ENCODE measurements at regions not wholly inside any gene's neighbourhood (a gene's known extent, or its start where the extent isn't known, plus 50 kb on each side); places are given as distances from the start of the nearest gene placed in this dataset.

GRCh38 chr13:55572862-55573261, 1567.9 kb upstream of the PRR20A start (continued):
- TF ChIP-seq PATZ1 (CRISPR knock-in tag; IDR thresholded peaks at IDR 0.05; ENCODE audit: borderline replicate concordance): no peak
- TF ChIP-seq TSHZ2 (CRISPR knock-in tag; IDR thresholded peaks at IDR 0.05): no peak
- TF ChIP-seq TCF4 (CRISPR knock-in tag; IDR thresholded peaks at IDR 0.05; ENCODE audit: borderline replicate concordance): no peak

- ATAC-seq: no peak
- TF ChIP-seq ISL1 (CRISPR knock-in tag; IDR thresholded peaks at IDR 0.05) (no peak), CSRNP3 (CRISPR knock-in tag; IDR thresholded peaks at IDR 0.05) (no peak), ARNTL (CRISPR knock-in tag; IDR thresholded peaks at IDR 0.05; ENCODE audit: borderline replicate concordance, low read depth) (no peak), PATZ1 (CRISPR knock-in tag; IDR thresholded peaks at IDR 0.05; ENCODE audit: borderline replicate concordance) (no peak), PPARA (CRISPR knock-in tag; IDR thresholded peaks at IDR 0.05; ENCODE audit: borderline replicate concordance) (no peak), TSHZ2 (CRISPR knock-in tag; IDR thresholded peaks at IDR 0.05) (no peak), TOX (CRISPR knock-in tag; IDR thresholded peaks at IDR 0.05; ENCODE audit: borderline replicate concordance) (no peak), POU6F1 (CRISPR knock-in tag; IDR thresholded peaks at IDR 0.05; ENCODE audit: borderline replicate concordance, low read depth) (no peak), RARB (CRISPR knock-in tag; IDR thresholded peaks at IDR 0.05) (no peak), ZNF70 (CRISPR knock-in tag; IDR thresholded peaks at IDR 0.05) (no peak), CSDC2 (CRISPR knock-in tag; IDR thresholded peaks at IDR 0.05) (no peak), GLIS3 (CRISPR knock-in tag; IDR thresholded peaks at IDR 0.05) (no peak), CREB5 (CRISPR knock-in tag; IDR thresholded peaks at IDR 0.05; ENCODE audit: low read depth) (no peak), ZFP30 (CRISPR knock-in tag; IDR thresholded peaks at IDR 0.05) (no peak), ZFP3 (CRISPR knock-in tag; IDR thresholded peaks at IDR 0.05) (no peak), OSR1 (CRISPR knock-in tag; IDR thresholded peaks at IDR 0.05) (no peak), TCF4 (CRISPR knock-in tag; IDR thresholded peaks at IDR 0.05; ENCODE audit: borderline replicate concordance) (no peak), ESRRG (CRISPR knock-in tag; IDR thresholded peaks at IDR 0.05) (no peak), ZC3H10 (CRISPR knock-in tag; IDR thresholded peaks at IDR 0.05) (no peak)
These were observed 1567.2 kb upstream of the PRR20A start for GRCh38 chr13:55573565-55573964.
